HepG2 (cell line): ENCODE measurements at regions not wholly inside any gene's neighbourhood (a gene's known extent, or its start where the extent isn't known, plus 50 kb on each side); places are given as distances from the start of the nearest gene placed in this dataset.

Source experiments
- GABPA ChIP-seq, 2 experiments: IDR thresholded peaks; 2 replicates each; pipeline ENCODE4 v1.6.1; 2011 to 2016; ENCODE audit warnings: low read depth in 2 of 2, low read length in 1 of 2, missing biosample characterization in 1 of 2, missing genetic modification characterization in 1 of 2
- GTF2F1 ChIP-seq: fragments of 150-350 bp; IDR thresholded peaks from 2 replicates; pipeline ENCODE4 v1.6.1; 2014; ENCODE audit warnings: low read length
- JUN ChIP-seq: sonication (generic); formaldehyde crosslinking; IDR thresholded peaks from 2 replicates; pipeline ENCODE4 v1.4.0; 2020; ENCODE audit warnings: mild to moderate bottlenecking, missing genetic modification reagents
- NONO ChIP-seq, 2 experiments: fragments of 450-650 bp in 1 of 2; sonication (generic) in 1 of 2; formaldehyde crosslinking in 1 of 2; IDR thresholded peaks in 1 of 2; conservative IDR thresholded peaks in 1 of 2; 2 replicates each; pipeline versions ENCODE4 v1.6.1 to v1.8.0; 2017 to 2022; ENCODE audit warnings: mild to moderate bottlenecking in 1 of 2, missing genetic modification reagents in 1 of 2, moderate library complexity in 1 of 2
- ZFAT ChIP-seq: sonication (generic); formaldehyde crosslinking; conservative IDR thresholded peaks from 2 replicates; pipeline ENCODE4 v1.8.1; 2023; ENCODE audit warnings: missing genetic modification reagents, inconsistent platforms
- TF ChIP-seq, protein P1 (sequence below): sonication (generic); IDR thresholded peaks from 2 replicates; pipeline ENCODE4 v1.6.1; 2016; ENCODE audit warnings: low read depth, borderline replicate concordance
- TF ChIP-seq, protein P2 (sequence below): sonication (generic); formaldehyde crosslinking; IDR thresholded peaks from 2 replicates; pipeline ENCODE4 v1.5.0; 2020; ENCODE audit warnings: missing genetic modification reagents, mild to moderate bottlenecking, borderline replicate concordance
- TF ChIP-seq, protein P3 (sequence below): sonication (generic); formaldehyde crosslinking; IDR thresholded peaks from 2 replicates; pipeline ENCODE4 v1.8.0; 2022; ENCODE audit warnings: low read depth, missing genetic modification reagents
- TF ChIP-seq, protein P4 (sequence below), 2 experiments: sonication (generic) in 1 of 2; formaldehyde crosslinking in 1 of 2; IDR thresholded peaks; 2 replicates each; pipeline versions ENCODE4 v1.5.1 to v1.6.1; 2011 to 2020; ENCODE audit warnings: borderline replicate concordance in 1 of 2, low read depth in 1 of 2, low read length in 1 of 2, mild to moderate bottlenecking in 1 of 2, missing genetic modification reagents in 1 of 2, moderate library complexity in 1 of 2

DNA sequence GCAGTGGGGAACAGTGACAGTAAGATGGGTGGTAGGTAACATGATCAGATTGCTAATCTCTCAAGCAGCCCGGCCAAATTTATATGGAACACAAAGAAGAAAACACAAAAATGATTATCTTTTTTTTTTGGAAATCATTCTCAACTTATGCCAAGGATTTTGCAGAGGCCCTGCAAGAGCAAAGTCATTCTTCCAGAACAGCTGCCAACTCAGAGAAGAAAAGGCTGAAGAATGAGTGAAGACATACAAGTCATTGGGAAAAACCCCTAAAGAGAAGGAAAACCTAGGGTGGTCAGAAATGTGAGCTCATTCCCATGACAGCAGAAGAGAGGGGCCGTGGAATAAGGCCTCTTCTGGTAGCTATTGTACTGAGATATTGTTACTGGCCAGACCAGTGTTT lies 246.7 kb downstream of the SHOX2 start (continued):
- TF ChIP-seq, protein P1, sequence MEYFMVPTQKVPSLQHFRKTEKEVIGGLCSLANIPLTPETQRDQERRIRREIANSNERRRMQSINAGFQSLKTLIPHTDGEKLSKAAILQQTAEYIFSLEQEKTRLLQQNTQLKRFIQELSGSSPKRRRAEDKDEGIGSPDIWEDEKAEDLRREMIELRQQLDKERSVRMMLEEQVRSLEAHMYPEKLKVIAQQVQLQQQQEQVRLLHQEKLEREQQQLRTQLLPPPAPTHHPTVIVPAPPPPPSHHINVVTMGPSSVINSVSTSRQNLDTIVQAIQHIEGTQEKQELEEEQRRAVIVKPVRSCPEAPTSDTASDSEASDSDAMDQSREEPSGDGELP: no peak
- TF ChIP-seq, protein P2, sequence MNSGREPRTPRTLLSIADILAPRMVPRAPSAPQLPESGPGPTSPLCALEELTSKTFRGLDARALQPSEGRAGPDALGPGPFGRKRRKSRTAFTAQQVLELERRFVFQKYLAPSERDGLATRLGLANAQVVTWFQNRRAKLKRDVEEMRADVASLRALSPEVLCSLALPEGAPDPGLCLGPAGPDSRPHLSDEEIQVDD (CRISPR knock-in tag): no peak
- no peak for TF ChIP-seq GTF2F1
- TF ChIP-seq NONO (IDR thresholded peaks at IDR 0.05): no peak
- TF ChIP-seq NONO (CRISPR knock-in tag; conservative IDR thresholded peaks at IDR 0.05): no peak
- TF ChIP-seq JUN: no peak
- no peak for TF ChIP-seq GABPA (IDR thresholded peaks at IDR 0.05; ENCODE audit: low read depth, low read length)
- no peak for TF ChIP-seq GABPA (CRISPR knock-in tag; IDR thresholded peaks at IDR 0.05; ENCODE audit: low read depth)
- TF ChIP-seq, protein P3, sequence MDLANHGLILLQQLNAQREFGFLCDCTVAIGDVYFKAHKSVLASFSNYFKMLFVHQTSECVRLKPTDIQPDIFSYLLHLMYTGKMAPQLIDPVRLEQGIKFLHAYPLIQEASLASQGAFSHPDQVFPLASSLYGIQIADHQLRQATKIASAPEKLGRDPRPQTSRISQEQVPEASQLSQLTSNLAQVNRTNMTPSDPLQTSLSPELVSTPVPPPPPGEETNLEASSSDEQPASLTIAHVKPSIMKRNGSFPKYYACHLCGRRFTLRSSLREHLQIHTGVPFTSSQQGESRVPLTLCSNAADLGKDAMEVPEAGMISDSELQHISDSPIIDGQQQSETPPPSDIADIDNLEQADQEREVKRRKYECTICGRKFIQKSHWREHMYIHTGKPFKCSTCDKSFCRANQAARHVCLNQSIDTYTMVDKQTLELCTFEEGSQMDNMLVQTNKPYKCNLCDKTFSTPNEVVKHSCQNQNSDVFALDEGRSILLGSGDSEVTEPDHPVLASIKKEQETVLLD (CRISPR knock-in tag): no peak
- TF ChIP-seq, protein P4, sequence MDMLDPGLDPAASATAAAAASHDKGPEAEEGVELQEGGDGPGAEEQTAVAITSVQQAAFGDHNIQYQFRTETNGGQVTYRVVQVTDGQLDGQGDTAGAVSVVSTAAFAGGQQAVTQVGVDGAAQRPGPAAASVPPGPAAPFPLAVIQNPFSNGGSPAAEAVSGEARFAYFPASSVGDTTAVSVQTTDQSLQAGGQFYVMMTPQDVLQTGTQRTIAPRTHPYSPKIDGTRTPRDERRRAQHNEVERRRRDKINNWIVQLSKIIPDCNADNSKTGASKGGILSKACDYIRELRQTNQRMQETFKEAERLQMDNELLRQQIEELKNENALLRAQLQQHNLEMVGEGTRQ (IDR thresholded peaks at IDR 0.05; ENCODE audit: low read depth, low read length): no peak
- TF ChIP-seq, protein P4 (CRISPR knock-in tag; IDR thresholded peaks at IDR 0.05; ENCODE audit: borderline replicate concordance): no peak
- TF ChIP-seq ZFAT: no peak
